Neutrophil (primary cell): ENCODE measurements at regions not wholly inside any gene's neighbourhood (a gene's known extent, or its start where the extent isn't known, plus 50 kb on each side); places are given as distances from the start of the nearest gene placed in this dataset.
"Not testable (repeated sequence)": the region's sequence is repeated elsewhere in the genome, so short reads cannot be mapped to it uniquely, and the experiment has no call there.

Experiments
- H3K27ac ChIP-seq: fragments of 200-600 bp; sonication (generic); 2 replicates; pipeline ENCODE4 v1.5.1; 2016; ENCODE audit warnings: mild to moderate bottlenecking, moderate library complexity
- H3K27me3 ChIP-seq: fragments of 200-600 bp; sonication (generic); 2 replicates; pipeline ENCODE4 v1.6.0; 2016; ENCODE audit warnings: mild to moderate bottlenecking
- H3K36me3 ChIP-seq: fragments of 200-600 bp; sonication (generic); 2 replicates; pipeline ENCODE4 v1.5.1; 2017
- H3K4me1 ChIP-seq, 2 experiments: fragments of 200-600 bp in 1 of 2; sonication (generic) in 1 of 2; 1 replicate in 1 of 2; 2 replicates in 1 of 2; pipeline versions ENCODE4 v1.5.1 to v1.6.1; 2013 to 2016; ENCODE audit warnings: low read depth in 1 of 2, low read length in 1 of 2, mild to moderate bottlenecking in 1 of 2, moderate library complexity in 1 of 2; ENCODE audit not compliant: control insufficient read depth in 1 of 2, insufficient read depth in 1 of 2
- H3K4me3 ChIP-seq, 2 experiments: fragments of 200-600 bp in 1 of 2; sonication (generic) in 1 of 2; 1 replicate in 1 of 2; 2 replicates in 1 of 2; pipeline ENCODE4 v1.5.1; 2013 to 2016; ENCODE audit warnings: low read depth in 1 of 2, low read length in 1 of 2, mild to moderate bottlenecking in 1 of 2, moderate library complexity in 1 of 2
- H3K9me3 ChIP-seq: fragments of 200-600 bp; sonication (generic); 2 replicates; pipeline ENCODE4 v1.5.1; 2016
- TF ChIP-seq, protein P1 (sequence below): fragments of 200-600 bp; sonication (generic); IDR thresholded peaks from 2 replicates; pipeline ENCODE4 v1.5.1; 2016; ENCODE audit warnings: antibody characterized with exemption

DNA sequence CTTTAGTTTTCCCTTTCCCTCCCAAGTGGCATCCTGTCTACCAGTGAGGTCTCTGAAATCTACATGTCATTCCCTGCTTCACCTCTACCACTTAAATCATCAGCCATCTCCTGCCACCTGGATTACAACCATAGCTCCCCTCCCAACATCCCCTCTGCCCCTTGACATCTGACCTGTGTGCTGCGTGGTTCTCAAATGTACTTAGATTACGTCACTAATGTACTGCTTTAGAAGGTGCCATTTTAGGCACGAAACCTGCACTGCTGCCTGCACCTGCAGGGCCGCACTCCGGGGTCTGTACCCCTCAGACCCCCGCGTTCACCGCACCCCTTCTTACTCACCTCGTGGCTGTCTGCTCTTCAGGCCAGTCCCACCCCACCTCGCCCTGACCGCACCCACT is 395.1 kb upstream of the MYT1L start:
- no peaks in the 10 kb centered on the region for H3K4me1 ChIP-seq
- no peaks in the 10 kb centered on the region for H3K36me3 ChIP-seq
- TF ChIP-seq, protein P1, sequence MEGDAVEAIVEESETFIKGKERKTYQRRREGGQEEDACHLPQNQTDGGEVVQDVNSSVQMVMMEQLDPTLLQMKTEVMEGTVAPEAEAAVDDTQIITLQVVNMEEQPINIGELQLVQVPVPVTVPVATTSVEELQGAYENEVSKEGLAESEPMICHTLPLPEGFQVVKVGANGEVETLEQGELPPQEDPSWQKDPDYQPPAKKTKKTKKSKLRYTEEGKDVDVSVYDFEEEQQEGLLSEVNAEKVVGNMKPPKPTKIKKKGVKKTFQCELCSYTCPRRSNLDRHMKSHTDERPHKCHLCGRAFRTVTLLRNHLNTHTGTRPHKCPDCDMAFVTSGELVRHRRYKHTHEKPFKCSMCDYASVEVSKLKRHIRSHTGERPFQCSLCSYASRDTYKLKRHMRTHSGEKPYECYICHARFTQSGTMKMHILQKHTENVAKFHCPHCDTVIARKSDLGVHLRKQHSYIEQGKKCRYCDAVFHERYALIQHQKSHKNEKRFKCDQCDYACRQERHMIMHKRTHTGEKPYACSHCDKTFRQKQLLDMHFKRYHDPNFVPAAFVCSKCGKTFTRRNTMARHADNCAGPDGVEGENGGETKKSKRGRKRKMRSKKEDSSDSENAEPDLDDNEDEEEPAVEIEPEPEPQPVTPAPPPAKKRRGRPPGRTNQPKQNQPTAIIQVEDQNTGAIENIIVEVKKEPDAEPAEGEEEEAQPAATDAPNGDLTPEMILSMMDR: no peak
- no peaks in the 10 kb centered on the region for H3K27me3 ChIP-seq
- no peak overlapping the region for H3K27ac ChIP-seq
- no peak overlapping the region for H3K4me3 ChIP-seq
- no peaks in the 10 kb centered on the region for H3K9me3 ChIP-seq

DNA sequence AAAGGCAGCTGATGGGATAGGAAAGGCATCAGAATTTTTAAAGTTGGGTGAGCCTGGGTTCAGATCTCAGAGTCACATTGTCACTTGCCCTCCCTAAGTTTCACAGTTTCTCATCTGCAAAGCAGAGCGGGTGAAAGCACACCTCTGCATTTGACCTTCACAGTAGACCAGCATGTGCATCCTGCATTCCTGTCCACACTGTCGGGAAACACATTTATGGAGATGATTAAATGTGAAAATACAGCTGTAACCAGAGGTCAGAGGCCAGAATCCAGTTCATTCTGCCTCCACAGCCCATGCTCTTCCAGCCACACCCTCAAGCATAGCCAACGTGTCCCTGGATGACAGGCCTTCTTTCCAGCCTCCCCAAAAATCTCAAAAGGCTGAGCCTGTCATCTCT is 392.0 kb upstream of the MYT1L start:
- H3K36me3 ChIP-seq: no peaks in the 10 kb centered on the region
- H3K9me3 ChIP-seq: no peaks in the 10 kb centered on the region
- no peak overlapping the region for H3K27ac ChIP-seq
- no peaks in the 10 kb centered on the region for H3K4me1 ChIP-seq
- peaks cover 3% of the 10 kb centered on the region for H3K27me3 ChIP-seq
- TF ChIP-seq, protein P1: no peak
- H3K4me3 ChIP-seq: no peak overlapping the region

DNA sequence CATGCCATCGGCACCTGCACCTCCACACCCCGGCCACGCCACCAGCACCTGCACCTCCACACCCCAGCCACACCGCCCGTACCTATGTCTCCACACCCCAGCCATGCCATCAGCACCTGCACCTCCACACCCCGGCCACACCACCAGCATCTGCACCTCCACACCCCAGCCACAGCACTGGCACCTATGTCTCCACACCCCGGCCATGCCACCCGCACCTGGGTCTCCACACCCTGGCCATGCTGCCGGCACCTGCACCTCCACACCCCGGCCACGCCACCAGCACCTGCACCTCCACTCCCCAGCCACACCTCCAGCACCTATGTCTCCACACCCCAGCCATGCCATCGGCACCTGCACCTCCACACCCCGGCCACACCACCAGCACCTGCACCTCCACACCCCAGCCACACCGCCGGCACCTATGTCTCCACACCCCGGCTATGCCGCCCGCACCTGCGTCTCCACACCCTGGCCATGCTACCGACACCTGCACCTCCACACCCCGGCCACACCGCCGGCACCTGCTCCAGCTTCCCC is 390.3 kb upstream of the MYT1L start:
- Histone ChIP-seq H3K36me3 (no peaks in the 10 kb centered on the region), H3K27ac (no peak overlapping the region), H3K4me3 (no peak overlapping the region), H3K4me1 (no peaks in the 10 kb centered on the region), H3K9me3 (no peaks in the 10 kb centered on the region), H3K27me3 (peaks cover 18% of the 10 kb centered on the region)
- TF ChIP-seq, protein P1: no peak

DNA sequence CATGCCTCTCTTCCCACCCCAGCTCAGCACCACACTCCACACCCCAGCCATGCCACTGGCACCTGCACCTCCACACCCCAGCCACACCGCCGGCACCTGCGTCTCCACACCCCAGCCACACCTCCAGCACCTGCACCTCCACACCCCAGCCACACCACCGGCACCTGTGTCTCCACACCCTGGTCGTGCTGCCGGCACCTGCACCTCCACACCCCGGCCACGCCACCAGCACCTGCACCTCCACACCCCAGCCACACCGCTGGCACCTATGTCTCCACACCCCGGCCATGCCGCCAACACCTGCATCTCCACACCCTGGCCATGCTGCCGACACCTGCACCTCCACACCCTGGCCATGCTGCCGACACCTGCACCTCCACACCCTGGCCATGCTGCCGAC is 389.7 kb upstream of the MYT1L start:
- H3K27ac ChIP-seq, H3K4me1 ChIP-seq, H3K9me3 ChIP-seq, H3K4me3 ChIP-seq, H3K36me3 ChIP-seq: not testable (repeated sequence)
- peaks cover 23% of the 10 kb centered on the region for H3K27me3 ChIP-seq

DNA sequence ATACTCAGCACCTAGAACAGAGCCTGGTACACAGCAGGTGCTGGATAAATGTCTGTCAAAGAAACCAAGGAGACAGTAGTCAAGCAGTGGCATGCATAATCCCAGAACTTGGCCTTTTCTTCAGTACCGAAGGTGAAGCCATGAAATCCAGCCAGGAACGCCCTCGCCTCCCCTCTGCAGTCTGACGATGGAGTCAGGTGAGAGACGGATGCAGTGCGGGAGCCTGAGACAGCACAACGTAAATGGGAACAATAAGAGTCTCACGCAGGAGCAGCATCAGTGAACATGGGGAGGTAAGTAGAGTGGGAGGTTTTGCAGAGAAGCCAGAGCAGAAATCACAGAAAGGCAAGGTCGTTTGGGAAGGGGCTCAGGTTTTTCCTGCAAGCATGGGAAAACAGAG is 389.3 kb upstream of the MYT1L start:
- TF ChIP-seq, protein P1: no peak
- no peaks in the 10 kb centered on the region for H3K4me1 ChIP-seq
- H3K9me3 ChIP-seq: no peaks in the 10 kb centered on the region
- no peaks in the 10 kb centered on the region for H3K36me3 ChIP-seq
- H3K27me3 ChIP-seq: peaks cover 23% of the 10 kb centered on the region
- no peak overlapping the region for H3K27ac ChIP-seq
- H3K4me3 ChIP-seq: no peak overlapping the region

DNA sequence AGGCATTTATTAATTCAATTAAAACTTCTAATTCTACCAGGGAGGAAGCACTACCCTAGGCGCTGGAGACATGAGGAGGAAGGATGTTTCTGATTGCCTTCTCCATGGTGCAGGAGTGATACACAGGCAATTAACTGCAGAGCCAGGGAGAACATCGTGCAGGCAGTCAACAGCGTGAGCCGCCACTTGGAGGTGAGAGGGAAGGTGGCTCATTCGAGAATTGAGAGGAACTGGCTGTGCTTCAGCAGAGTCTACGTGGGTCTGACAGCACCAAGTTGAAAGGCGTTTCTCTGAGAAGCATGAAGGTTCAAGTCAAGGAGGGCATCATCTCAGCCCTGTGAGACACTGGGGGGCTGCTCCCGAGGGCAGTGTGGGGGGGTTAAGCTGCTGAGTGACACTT is 388.7 kb upstream of the MYT1L start:
- H3K4me1 ChIP-seq: peaks cover 0 to 4% of the 10 kb centered on the region in 2 experiments
- H3K36me3 ChIP-seq: no peaks in the 10 kb centered on the region
- no peak overlapping the region for H3K27ac ChIP-seq
- H3K9me3 ChIP-seq: no peaks in the 10 kb centered on the region
- H3K27me3 ChIP-seq: peaks cover 23% of the 10 kb centered on the region
- H3K4me3 ChIP-seq: no peak overlapping the region
- TF ChIP-seq, protein P1: no peak
